ENCODE measurements at regions not wholly inside any gene's neighbourhood (a gene's known extent, or its start where the extent isn't known, plus 50 kb on each side); places are given as distances from the start of the nearest gene placed in this dataset.

DNA sequence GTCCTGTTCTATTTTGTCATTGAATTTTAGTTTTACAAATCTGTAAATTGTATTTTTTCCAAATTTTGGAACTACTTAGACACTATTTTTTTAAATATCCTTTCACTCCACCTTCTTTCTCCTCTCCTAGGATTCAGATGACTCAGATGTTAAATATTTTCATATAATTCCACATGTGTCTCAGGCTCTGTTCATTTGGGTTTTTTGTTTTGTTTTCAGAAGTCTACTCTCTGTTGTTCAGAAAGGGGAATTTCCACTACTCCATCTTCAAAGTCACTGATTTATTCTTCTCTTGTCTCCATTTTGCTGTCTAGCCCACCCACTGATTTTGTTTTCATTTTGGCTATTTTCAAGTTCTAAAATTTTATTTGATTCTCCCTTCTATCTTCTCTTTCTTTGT is 264.0 kb upstream of the SLIT2 start:
- no peak for DNase-seq

DNA sequence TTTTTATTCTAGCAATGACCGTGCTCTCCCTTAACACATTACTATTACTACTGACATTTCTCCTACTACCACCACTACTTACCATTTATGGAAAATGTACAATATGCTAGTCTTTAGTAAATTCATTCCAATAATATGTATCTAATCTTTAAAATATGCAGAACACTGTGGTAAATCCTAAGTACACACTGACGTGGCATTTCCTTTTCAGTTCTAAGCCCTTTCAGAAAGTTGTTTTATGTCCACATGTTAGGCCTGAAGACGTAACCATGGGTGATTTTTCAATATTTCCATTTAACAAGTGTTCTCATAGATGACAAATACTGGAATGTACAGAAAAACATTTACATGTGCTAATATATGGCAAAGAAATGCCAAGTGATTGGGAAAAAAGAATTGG is 268.6 kb upstream of the SLIT2 start:
- no peak for DNase-seq

DNA sequence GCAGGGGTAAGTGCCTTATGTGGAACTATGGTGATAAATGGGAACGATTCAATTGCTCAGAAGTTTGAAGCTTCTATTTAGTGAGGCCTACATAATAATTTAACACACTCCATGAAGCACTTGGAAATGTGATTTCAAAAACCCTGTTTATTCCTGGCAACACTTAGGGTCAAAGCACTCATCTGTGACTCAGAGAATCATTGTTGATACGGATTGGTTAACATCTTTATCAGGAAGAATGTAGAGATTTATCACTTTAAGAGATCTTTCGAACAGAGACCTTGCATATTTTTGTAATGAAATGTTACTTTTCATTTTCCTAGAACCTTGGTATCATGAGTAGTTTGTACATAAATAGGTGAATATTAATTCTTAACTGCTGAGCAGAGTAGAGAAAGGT is 269.1 kb upstream of the SLIT2 start:
- DNase-seq: no peak

DNA sequence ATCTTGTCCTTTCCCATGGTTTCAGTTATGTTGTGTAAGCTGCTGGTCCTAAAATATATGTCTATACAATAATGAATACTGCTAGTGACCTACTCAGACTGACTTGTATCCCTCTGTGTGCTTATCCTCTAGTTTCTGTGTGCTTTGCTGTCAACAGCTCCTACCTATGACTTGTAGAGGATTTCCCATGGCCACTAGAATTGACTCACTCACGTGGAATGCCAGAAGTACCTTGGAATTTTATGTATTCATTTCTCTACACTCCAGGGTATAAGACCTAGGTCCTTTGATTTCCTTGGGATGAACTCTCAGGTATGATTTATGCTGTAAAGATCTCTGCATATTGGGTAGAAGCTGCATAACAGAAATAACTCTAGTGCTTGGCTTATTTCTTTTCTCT is 279.9 kb upstream of the SLIT2 start:
- DNase-seq: no peak

DNA sequence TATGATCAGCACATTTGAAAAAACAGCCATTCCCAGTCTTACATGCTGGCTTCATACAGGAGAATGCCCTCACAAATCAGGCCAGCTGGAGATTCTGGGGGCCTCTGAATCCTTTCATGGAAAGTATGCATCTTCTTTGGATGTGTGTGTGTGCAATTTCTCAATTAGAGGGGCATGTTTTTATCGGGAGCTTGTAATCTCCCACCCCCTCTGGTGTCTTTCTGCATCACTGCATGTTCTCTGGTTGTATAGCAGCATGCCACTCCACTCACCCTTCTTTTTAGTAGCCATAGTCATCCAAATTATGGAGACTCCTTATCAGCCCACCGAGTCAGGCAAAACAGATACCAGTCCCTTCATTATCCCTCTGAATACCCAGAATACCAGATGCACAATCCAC is 282.2 kb upstream of the SLIT2 start:
- no peak for DNase-seq

DNA sequence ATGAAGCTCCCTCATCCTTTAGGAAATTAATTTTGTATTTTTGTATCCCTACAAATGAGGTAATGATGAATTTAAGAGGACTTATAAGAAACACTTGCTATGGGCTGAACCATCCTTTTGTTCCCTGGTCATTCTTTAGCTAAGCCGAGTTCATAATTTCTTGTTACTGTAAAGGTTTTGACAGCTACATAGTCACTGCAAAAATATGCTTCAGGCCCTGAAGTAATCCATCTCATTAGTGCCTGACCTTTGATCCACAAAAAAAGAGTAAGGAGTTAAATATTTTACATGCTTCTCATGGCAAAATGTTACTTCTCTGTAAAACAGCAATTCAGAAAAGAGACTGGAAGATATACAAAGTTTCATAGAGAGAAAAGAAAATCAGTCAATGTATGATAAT is 290.6 kb upstream of the SLIT2 start:
- DNase-seq: no peak

DNA sequence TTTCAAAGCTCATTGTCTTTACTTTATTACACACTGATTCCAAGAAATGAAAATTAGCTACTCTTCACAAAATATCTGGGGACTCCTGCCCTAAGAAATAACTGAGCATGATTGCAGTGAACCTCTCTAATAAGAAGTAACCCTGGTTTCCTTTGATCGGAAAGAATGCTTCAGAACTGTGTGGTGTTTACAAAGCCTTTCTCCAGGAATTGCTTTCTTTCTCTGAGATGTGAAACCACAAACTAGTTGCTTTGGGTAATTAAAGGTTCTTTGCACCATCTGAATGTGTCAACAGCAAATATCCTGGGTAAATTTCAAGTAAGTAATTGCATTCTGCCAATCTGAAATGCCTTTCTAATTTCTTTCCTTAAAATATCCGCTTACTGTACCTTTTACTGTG is 292.9 kb upstream of the SLIT2 start:
- no peak for DNase-seq

DNA sequence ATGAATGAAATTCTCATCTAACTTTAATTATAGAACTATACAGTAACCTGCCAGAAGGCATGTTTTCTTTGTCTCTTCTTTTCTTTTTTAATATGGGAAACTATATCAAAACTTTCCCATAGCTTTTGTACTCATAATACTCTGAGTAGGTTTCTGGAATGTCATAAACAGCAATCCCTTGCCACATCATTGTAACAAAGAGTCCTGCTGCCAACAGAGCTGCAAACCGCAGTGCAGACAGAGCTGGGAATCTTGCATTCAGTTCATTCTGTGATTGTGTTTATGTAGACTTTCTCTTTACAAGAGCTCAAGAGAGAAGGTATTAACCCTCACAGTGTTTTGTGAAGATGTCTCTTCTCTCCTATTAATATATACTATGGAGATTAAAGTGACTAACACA is 304.4 kb upstream of the SLIT2 start:
- no peak for DNase-seq

DNA sequence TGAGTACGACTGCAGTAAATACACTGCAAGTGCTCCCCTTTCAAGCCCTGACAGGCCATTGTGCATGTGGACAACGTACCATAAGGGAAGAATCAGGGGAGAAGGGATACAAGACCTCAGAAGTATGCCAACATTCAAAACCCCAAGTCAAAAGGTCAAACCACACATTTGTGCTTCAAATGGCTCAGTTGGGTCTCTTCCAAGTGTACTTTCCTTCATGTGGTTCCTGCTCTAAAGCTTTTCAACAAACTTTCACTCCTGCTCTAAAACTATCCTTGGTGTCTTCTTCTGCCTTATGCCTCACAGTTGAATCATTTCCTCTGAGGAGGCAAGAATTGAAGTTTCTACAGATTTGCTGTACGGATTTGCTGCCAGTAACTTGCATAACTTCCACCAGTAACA is 305.7 kb upstream of the SLIT2 start:
- DNase-seq: no peak

DNA sequence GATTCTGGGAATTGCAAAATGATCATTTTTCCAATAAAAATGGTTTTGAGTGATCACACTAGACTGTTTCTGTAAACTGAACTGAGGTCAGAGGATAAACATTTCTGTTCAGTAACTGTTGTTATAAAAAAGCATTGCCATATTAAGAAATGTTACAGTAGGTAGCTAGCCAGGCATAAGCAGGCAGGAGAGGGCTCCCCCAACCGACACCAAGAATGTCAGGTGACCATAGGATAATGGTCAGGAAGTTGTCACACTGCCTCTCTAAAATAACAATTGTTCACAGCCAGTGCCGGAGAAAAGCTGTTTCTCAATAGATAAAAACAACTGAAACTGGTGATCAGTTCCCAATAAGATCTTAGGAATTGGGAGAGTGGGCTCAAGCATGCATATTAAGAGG is 306.2 kb upstream of the SLIT2 start:
- DNase-seq: no peak

DNA sequence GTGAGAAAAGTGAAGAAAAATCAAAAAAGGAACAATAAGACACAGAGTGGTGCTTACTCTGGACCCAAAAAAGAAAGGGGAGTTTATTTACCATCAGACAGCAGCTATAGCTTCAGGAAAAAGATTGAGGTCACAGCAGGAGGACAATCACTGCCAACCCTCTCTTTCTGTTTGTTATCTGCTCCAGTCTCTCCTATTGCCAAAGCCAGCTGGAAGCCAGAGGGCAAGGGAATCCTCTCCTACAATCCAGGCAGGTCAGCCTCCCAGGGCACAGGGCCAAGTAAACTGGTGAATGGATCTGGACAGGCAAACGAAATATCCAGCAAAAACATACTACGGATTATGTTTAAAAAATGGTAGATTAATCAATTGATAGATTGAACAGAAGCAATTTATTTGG is 306.9 kb upstream of the SLIT2 start:
- no peak for DNase-seq

DNA sequence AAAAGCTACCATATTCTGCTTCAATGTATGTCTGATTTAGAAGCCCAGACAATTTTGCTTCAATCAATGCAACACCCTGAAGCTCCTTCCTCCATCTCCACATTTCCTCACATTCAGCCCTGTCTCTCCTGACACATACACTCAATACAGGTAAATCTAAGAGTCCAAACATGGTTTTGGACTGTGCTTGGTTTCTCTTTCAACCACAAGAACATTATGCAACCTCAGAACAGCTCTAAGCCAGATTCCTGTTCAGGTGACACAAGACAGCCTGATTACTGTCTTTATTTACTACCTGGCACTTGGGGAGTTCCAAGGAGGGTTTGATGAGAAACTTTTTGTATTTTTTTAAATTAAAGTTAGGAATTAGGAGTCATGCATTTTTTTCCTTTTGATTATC is 307.5 kb upstream of the SLIT2 start:
- no peak for DNase-seq

DNA sequence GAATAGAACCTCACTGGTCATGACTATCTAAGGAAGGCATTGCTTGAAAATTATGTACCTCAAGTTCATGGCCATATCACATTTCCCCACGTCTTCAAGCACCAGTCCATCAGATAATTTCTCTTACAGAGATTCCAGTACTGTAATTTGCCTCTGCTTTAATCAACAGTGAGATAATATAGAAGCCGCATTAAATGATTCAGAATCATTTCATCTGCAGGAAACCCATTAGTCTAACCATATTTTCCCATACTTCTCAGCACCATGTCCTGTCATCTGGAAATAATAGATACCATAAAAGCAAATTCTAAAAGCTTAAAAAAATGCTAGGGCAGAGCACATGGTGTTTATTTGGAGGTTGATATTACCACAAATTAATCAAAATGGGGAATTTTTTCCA is 310.3 kb upstream of the SLIT2 start:
- DNase-seq: no peak

DNA sequence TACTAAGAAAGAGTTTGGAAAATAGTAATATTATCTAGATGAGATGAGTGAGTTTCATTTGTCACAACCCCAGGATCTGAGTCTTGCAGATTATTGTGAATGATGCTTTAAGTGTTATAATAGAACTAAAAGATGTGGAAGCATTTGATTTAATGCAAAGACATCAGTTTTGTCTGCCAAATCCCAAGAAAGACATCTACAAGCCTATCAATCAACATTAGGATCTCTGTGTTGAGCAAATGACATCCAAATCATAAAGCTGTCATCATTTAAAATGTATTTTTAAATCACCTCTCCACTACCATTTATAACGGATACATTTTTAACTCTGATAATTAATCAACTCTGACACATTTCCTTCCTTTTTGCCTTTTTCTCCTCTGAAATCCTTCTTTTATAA is 310.8 kb upstream of the SLIT2 start:
- DNase-seq: no peak

DNA sequence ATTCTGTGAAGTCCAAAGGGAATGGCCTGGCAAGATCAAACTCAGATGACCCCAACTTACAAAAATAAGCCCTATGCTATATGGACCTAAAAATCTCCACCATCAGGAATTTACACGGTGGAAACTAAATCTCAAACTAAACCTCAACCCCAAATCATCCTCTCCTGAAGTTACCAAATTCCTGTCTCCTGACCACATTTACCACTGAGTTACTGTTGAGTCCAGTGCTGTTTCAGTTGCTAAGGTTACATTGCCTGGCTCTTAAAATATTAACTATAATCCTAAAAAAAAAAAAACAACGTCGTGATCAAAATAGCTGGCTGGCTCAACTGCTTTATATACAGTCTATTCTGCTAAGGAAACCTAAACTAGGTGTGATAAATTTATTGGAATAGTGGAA is 315.2 kb upstream of the SLIT2 start:
- no peak for DNase-seq

DNA sequence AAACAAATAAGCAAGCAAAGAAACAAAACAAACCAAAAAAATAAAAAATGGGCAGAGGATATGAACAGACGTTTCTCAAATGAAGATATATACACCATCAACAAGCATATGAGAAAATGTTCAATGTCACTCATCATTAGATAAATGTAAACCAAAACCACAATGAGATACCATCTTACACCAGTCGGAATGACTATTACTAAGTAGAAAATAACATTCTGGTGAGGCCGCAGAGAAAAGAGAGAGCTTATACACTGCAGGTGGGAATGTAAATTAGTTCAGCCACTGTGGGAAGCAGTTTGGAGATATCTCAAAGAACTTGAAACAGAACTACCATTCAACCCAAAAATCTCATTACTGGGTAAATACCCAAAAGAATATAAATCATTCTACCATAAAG is 321.0 kb upstream of the SLIT2 start:
- DNase-seq: no peak

DNA sequence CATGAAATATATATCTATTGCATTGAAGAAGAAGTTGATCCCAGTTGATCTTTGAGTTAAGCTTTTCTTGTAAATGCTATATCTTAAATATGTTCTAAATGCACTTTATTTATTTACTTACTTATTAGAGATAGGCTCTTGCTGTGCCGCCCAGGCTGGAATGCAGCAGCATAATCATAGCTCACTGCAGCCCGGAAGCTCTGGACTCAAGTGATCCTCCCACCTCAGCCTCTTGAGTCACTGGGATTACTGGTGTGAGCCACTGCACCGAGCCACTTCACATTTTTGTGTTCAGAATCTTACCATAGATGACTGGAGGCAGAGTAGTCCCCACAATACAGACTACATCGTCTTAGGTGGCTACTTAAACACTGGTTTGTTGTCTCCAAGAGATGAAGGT is 324.3 kb upstream of the SLIT2 start:
- DNase-seq: no peak

DNA sequence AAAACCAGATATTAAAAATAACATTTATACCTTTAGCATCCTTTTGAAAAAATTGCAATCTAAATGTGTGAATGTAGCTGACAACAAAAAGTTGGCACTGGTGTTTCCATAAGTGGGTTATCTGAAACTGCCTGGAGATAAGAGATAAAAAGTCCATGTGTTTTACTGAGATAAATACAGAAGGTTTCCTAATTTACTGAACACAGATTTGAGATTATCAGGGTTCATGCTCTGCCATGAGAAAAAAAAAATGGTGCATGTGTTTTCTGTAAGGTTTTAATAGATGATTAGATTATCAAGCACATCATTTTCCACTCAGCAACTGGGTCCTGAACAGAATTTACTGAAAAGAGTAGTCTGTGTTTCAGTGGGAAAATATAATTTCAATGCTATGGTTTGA is 326.2 kb upstream of the SLIT2 start:
- DNase-seq: no peak

DNA sequence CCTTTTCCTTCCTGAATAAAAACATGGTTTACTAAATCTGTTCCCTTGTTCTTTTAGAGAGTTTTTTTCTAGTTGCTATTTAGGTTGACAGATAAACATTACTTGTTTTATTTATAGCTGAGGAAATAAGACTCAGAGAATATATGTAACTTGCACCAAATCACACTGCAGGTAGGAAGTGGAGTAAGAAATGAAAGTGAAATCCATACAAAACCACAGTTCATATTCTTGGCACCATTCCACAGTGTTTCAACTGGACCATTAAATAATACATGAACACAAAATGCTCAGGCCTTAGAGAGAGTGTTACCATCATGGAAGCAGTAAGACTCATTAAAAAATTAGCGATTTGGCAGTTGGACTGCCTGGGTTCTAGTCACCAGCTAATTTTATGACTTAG is 326.9 kb upstream of the SLIT2 start:
- DNase-seq: no peak

DNA sequence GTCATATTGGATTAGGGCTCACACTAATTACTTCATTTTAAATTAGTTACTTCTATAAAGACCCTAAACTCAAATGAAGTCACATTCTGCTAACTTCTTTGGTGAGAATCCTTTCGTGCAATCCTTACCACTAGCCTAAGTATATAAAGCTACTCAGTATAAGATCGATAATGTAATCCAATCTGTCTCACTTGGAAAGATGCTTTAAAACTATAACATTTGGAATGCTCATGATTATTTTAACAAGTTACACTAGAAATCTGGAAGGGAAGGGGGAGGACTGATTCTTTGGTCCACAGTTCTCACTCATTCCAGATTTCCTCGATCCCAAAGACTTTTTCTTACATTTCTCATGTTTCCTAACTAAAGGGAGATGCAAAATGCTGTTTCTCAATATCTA is 336.4 kb upstream of the SLIT2 start:
- DNase-seq: no peak

DNA sequence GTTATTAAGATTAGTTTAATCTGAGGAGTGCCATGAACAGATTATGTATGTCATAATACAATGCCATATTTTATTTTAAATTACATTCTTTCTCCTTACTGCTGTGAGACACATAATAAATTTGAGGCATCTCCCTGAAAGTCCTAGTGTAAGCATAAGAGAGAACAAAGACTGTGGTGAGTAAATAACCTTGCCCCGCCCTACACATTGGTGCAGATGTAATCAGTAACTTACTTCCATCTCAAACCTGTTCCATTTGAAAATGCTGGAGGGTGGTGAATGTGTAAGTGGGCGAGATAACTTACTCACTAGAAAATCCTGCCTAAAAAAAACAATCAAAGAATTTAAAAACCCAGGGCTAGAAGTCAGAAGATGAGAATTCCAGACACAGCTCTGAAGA is 338.1 kb upstream of the SLIT2 start:
- no peak for DNase-seq

DNA sequence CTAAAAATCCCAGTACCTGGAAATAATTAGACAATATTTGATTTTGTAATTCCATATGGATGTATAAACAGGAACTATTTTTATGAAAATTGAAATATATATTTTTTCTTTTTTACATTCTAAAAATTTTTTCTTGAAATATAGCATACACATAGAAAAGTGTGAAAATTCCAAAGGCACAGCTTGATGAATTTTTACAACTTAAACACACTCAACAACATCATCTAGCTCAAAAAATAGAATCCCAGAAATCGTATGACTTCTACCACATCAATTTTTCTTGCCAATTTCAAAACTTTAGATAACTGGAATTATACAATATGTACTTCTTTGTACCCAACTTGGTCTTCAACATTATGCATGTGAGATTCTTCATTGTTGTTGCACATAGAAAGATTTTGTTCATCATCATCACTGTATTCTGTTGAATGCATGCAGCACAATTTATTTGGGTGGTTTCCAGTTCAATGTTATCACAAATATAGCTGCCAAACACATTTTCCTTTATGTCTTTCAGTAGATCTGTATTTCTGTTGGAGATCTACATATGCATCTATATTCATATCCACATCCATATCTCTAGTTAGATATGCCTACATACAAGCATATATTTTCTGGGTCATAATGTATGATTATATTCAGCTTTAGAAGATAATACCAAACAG is 340.7 kb upstream of the SLIT2 start:
- no peak for DNase-seq

DNA sequence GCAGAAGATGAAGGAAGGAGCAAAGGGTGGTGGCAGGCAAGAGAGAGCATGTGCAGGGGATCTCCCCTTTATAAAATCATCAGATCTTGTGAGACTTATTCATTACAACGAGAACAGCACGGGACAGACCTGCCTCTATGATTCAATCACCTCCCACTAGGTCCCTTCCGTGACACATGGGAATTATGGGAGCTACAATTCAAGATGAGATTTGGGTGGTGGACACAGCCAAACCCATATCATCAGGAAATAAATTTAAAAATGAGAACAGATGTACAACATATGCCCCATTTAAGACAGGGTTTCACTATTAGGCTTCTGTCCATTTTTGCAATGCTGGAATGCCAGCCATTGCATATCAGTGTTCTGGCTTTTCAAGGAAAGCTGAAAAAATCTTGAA is 346.7 kb upstream of the SLIT2 start:
- no peak for DNase-seq

DNA sequence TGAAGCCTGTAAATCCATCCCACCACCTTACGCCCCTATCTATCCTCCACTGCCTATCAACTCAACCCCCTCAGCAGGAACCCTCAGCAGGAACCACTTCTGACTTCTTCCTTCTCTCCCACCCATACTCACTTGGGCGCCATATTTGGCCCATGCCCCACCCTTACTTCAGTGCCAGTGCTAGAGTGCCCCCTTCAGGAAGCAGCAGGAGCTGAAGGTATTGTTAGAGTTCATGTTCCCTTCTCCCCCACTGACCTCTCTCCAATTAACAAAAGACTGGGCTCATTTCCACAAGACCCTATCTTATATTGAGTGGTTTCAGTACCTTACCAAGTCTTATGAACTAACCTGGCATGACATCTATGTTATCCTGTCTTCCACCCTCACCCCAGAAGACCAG is 363.1 kb upstream of the SLIT2 start:
- DNase-seq: no peak

DNA sequence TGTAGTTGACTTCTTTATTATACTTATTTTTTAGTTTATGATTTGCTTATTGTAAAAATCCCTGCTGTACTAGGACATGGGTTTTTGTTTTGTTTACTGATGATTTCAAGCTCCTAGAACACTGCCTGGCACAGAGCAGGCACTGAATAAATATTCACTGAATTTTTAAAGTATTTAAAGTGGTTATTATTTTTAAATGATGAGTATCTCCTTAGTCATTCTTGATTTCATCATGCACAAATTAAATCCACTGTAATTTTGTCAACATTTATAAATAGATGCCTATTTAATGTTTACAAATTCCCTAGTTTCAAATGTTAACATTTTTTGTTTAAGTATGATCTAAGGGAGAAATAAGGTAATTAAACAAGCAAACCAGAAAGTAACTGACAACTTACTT is 367.9 kb upstream of the SLIT2 start:
- no peak for DNase-seq

DNA sequence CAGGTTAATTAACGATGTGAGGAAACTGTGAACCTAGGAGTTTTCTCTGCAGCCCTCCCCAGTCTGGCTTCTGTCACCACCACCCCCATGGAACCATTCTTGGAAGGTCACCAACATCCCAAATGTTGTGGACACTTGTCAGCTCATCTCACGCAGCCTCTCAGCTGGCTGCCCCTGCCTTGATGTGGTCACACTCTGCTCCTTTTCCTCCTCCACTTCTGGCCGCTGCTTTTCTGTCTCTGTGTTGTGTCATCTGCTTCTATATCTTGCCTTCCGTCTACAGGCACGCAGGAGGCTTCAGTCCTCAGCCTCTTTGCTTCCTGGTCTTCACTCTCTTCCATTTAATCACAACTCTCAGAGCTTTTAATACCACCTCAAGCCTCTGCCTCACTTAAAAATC is 371.5 kb upstream of the SLIT2 start:
- DNase-seq: no peak

All from NCI-H2171 (cell line).